Activated B cell treated with CpG ODN at 0.5 μM for 24 hours (primary cell): ENCODE measurements at regions not wholly inside any gene's neighbourhood (a gene's known extent, or its start where the extent isn't known, plus 50 kb on each side); places are given as distances from the start of the nearest gene placed in this dataset.

ENCODE experiments used
- ATAC-seq: fragments of 200-7000 bp; cut with Tn5 transposase; one replicate; pipeline ENCODE4 v1.10.0; 2021; ENCODE audit warnings: low read depth, mild to moderate bottlenecking, moderate library complexity
- CTCF ChIA-PET: fragments of 350-600 bp; sonication (Branson Sonifier 250); formaldehyde crosslinking; loops from one replicate; lab custom pipeline; 2021; ENCODE audit warnings: antibody characterized with exemption; lab: Charles Lee
- POLR2A ChIA-PET: fragments of 350-600 bp; sonication (Branson Sonifier 250); formaldehyde crosslinking; loops from one replicate; lab custom pipeline; 2021; ENCODE audit warnings: antibody characterized with exemption; lab: Charles Lee
- DNase-seq: peaks from one replicate; pipeline ENCODE4 v3.0.0; 2022
- H3K27ac Mint-ChIP-seq: one replicate; pipeline ENCODE4 v1.8.0; 2020; ENCODE audit warnings: mixed read lengths
- H3K27me3 Mint-ChIP-seq: one replicate; pipeline ENCODE4 v1.8.0; 2021; ENCODE audit warnings: mixed read lengths
- H3K36me3 Mint-ChIP-seq: one replicate; pipeline ENCODE4 v1.8.0; 2021; ENCODE audit warnings: low read depth, mixed read lengths
- H3K4me1 Mint-ChIP-seq: one replicate; pipeline ENCODE4 v1.8.0; 2021; ENCODE audit warnings: mixed read lengths
- H3K4me3 Mint-ChIP-seq: one replicate; pipeline ENCODE4 v1.8.0; 2020; ENCODE audit warnings: mild to moderate bottlenecking, mixed read lengths
- H3K9me3 Mint-ChIP-seq: one replicate; pipeline ENCODE4 v1.8.0; 2020; ENCODE audit warnings: mixed read lengths
- CTCF ChIP-seq: fragments of 200-600 bp; IDR thresholded peaks from one replicate; pipeline ENCODE4 v1.8.0; 2022; ENCODE audit warnings: antibody characterized with exemption, mild to moderate bottlenecking
- intact Hi-C: fragments of 100-400 bp; cut with micrococcal nuclease; formaldehyde crosslinking; loops from one replicate; pipeline ENCODE4 v1.15.1; 2024

DNA sequence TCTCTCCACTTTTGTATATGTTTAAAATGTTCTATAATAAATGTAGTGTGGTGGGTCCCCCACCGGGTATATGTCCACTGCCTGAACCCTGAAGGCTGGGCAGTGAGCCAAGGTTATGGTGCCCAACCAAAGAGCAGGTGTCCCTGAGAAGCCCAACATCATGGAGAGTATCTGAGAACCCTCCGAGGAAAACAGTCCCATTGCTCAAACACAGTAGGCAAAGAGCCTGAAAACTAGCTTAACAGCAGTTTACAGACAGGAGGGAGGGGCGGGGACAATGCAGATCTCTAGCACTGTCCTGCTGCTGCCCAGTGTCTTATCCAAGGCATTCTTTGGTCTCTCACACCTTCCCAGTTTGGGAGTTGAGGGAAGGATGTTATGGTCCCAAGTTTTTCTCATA is 91.0 kb downstream of the TMPRSS5 start:
- Mint-ChIP-seq H3K36me3 (no peaks in the 10 kb centered on the region), H3K9me3 (peaks cover 3% of the 10 kb centered on the region), H3K27me3 (peaks cover 5% of the 10 kb centered on the region), H3K27ac (no peak overlapping the region), H3K4me3 (no peak overlapping the region), H3K4me1 (peaks cover 8% of the 10 kb centered on the region)
- ChIA-PET POLR2A (no interaction called here), CTCF (no interaction called here)
- DNase-seq (no peak), ATAC-seq (no peak)
- TF ChIP-seq CTCF: no peak
- intact Hi-C loops: no loop called here

DNA sequence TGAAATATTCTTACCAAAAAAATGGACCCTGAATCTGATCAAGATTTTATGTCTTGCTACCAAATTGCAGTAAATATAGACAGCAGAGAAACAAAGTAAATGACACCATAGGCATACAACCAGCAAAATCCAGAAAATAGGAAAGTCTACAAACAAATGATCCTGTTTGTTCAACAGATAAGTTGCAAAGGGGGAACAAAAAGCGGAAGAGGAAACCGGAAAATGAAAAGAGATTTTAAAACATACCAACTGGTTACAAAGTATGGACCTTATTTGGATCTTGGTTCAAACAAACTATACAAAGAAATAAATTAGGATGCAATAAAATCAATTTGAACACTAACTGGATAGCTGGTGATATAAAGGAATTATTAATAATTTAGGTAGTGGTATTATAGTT is 92.0 kb downstream of the TMPRSS5 start:
- DNase-seq: no peak
- intact Hi-C loops: no loop called here
- no peak for ATAC-seq
- POLR2A ChIA-PET: interaction anchor here (0.6 kb wide), 1 partner anchor 217 kb away, joined by 3 read pairs; no protein-coding TSS in a partner anchor
- CTCF ChIA-PET: no interaction called here
- H3K4me1 Mint-ChIP-seq: peaks cover 8% of the 10 kb centered on the region
- no peak for TF ChIP-seq CTCF
- H3K27ac Mint-ChIP-seq: no peak overlapping the region
- peaks cover 5% of the 10 kb centered on the region for H3K27me3 Mint-ChIP-seq
- H3K9me3 Mint-ChIP-seq: no peaks in the 10 kb centered on the region
- no peaks in the 10 kb centered on the region for H3K36me3 Mint-ChIP-seq
- H3K4me3 Mint-ChIP-seq: no peak overlapping the region

DNA sequence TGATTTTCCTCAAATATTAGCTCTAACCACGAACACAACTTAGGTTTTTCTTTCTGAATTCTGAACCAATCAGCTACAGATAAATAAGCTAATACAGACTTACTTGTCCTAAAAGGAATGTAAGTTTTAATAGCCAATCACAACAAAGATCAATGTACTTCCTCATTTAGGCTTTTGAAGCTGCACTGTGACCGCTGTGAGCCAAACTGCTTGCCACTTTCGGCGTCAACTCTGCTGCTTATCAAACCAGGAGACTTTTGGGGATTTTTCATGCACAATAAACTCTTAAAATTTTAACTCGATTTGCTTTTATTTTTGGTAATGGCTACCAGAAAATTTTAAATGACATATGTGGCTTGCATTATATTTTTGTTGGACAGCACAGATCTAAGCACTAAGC is 92.5 kb downstream of the TMPRSS5 start:
- no peak for ATAC-seq
- CTCF ChIA-PET: no interaction called here
- peaks cover 8% of the 10 kb centered on the region for H3K4me1 Mint-ChIP-seq

DNA sequence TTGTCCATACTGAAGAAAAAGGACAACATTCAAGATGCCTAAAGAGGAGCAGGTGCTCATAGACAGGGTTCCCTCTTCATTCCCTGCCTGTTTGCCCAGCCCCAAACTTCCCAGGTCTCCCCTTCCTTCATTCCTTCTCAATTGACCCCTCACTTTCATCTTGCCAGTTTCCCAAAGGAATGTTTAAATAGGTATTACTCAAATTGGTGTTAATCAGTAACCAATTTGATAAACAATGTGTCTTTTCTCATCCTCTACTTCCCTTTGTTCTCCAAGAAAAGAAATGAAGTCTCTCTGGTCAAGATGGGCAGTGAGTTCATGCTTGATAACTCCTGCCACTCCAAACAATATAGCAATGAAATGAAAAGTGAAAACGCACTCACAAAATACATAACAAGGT is 101.9 kb downstream of the TMPRSS5 start:
- no peaks in the 10 kb centered on the region for H3K4me1 Mint-ChIP-seq
- ChIA-PET CTCF (no interaction called here), POLR2A (no interaction called here)
- H3K4me3 Mint-ChIP-seq: no peak overlapping the region
- H3K36me3 Mint-ChIP-seq: no peaks in the 10 kb centered on the region
- H3K27me3 Mint-ChIP-seq: peaks cover 5% of the 10 kb centered on the region
- no peak overlapping the region for H3K27ac Mint-ChIP-seq
- no peak for ATAC-seq
- peaks cover 4% of the 10 kb centered on the region for H3K9me3 Mint-ChIP-seq
- no peak for DNase-seq
- intact Hi-C loops: no loop called here
- no peak for TF ChIP-seq CTCF

More for the DNA sequence above, 92.5 kb downstream of the TMPRSS5 start:
- TF ChIP-seq CTCF: no peak
- Mint-ChIP-seq H3K36me3 (no peaks in the 10 kb centered on the region), H3K27me3 (peaks cover 5% of the 10 kb centered on the region), H3K27ac (no peak overlapping the region), H3K4me3 (no peak overlapping the region), H3K9me3 (no peaks in the 10 kb centered on the region)
- intact Hi-C loops: no loop called here
- POLR2A ChIA-PET: interaction anchor here (0.6 kb wide), 1 partner anchor 218 kb away, joined by 3 read pairs; no protein-coding TSS in a partner anchor
- no peak for DNase-seq

DNA sequence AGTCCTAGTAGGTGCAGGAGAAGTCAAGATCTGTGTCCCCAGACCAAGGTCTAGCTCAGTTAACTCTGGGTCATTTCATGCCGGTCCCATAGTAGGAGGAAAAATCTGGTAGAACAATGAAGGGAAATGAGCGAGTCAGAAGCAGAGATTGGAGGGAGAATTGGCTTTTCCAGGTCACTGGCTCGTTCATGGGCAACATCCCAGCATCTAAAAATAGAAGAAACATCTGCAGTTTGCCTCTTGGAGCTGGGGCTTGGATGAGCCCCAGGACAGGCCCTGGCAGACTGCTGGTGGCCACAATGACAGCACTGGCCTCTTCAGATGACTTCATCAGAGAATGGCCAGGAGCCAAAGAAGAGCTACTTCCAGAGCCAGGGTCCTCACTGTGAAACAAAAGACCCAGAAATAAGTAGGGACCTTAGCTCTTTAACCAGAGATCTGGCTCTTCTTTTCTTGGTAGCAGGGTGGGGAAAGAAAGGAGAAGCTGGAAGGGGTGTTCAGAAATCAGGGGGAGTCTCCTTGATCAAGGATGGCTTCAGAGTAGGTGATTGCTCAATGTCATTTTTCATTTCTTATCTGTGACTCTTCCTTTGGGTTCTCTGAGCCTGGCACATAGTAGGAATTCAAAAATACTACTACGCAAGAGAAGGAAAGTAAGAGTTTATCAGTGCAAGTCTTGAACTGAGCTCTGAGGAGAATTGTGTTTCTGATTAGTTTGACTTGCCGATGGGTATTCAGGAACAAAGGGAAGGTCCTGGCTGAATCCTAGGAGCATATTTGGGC is 102.6 kb downstream of the TMPRSS5 start:
- CTCF ChIA-PET: no interaction called here
- Mint-ChIP-seq H3K27me3 (peaks cover 8% of the 10 kb centered on the region), H3K4me3 (no peak overlapping the region), H3K9me3 (peaks cover 4% of the 10 kb centered on the region), H3K36me3 (no peaks in the 10 kb centered on the region), H3K27ac (no peak overlapping the region), H3K4me1 (no peaks in the 10 kb centered on the region)
- no peak for ATAC-seq
- intact Hi-C loops: no loop called here
- no peak for DNase-seq
- POLR2A ChIA-PET: no interaction called here
- no peak for TF ChIP-seq CTCF
